ENCODE measurements at regions not wholly inside any gene's neighbourhood (a gene's known extent, or its start where the extent isn't known, plus 50 kb on each side); places are given as distances from the start of the nearest gene placed in this dataset.

DNA sequence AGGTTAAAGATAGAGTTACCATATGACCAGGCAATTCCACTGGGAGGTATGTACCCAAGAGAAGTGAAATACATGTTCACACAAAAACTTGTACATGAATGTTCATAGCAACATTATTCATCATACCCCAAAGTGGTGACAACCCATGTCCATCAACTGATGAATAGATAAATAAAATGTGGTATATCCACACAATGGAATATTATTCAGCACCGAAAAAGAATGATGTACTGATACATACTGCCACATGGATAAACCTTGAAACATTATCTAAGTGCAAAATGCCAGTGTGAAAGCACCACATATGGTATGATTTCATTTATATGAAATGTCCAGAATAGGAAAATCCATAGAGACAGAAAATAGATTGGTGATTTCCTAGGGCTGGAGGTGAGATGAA lies 53.4 kb upstream of the PAXBP1 start:
- no peak for TF ChIP-seq POLR2A (IDR thresholded peaks at IDR 0.05)
- TF ChIP-seq, protein P1, sequence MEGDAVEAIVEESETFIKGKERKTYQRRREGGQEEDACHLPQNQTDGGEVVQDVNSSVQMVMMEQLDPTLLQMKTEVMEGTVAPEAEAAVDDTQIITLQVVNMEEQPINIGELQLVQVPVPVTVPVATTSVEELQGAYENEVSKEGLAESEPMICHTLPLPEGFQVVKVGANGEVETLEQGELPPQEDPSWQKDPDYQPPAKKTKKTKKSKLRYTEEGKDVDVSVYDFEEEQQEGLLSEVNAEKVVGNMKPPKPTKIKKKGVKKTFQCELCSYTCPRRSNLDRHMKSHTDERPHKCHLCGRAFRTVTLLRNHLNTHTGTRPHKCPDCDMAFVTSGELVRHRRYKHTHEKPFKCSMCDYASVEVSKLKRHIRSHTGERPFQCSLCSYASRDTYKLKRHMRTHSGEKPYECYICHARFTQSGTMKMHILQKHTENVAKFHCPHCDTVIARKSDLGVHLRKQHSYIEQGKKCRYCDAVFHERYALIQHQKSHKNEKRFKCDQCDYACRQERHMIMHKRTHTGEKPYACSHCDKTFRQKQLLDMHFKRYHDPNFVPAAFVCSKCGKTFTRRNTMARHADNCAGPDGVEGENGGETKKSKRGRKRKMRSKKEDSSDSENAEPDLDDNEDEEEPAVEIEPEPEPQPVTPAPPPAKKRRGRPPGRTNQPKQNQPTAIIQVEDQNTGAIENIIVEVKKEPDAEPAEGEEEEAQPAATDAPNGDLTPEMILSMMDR (IDR thresholded peaks at IDR 0.05): no peak

Data from Peyer's patch (tissue), 4 donors.